RPMI7951 (cell line): ENCODE measurements at regions not wholly inside any gene's neighbourhood (a gene's known extent, or its start where the extent isn't known, plus 50 kb on each side); places are given as distances from the start of the nearest gene placed in this dataset.
"Not testable (repeated sequence)": the region's sequence is repeated elsewhere in the genome, so short reads cannot be mapped to it uniquely, and the experiment has no call there.

Experiments
- DNase-seq: peaks from one replicate; pipeline ENCODE4 v3.0.0-alpha.2; 2012; ENCODE audit warnings: low read depth

DNA sequence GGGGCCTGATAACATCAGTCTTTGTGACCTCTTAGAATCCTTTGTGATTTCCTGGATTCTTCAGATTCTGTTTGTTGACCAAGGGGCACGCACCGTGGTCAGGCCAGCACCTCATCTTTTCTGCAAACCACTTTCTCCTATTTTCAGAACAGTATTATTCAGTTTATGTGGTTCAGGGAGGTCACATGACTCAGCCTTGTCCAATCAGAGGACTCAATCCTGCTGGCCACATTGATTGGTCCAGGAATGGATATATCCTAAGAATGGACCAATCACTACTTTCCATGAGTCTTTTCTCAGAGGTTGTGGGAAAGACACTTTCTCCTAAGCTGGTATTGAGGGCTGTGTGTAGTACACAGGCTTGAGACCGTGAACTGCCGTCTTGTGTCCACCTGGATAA, 123.1 kb upstream of the EEF2KMT start:
- no peak for DNase-seq

DNA sequence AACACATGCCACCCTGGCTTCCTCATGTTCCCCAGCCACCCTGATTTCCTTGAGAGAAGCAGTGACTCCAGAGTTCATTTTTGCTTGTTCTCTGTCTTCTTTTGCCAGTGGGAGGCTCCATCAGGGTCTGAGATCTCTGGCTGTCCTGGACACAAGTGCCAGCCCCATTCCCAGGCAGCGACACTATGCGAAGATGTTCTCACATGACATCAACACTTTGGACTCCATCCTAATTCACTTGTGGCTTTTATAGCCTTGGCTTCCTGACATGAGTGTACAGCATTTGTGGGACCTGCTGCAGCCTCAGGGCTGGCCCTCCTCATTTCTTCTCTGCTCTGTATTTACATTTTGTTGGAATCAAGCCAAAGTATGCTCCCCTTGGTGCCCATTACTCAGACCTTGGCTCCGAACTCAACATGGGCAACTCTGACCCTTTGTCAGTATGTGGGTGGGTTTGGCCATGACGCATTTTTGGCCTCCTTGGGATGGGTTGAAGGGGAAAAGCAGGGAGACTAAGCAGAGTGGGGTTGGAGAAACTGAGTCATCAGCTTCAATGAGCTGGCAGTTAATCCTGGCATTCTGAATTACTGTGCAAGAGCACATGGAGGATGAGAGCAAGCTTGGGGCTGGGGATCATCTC, 119.0 kb upstream of the EEF2KMT start:
- DNase-seq, result no peak

DNA sequence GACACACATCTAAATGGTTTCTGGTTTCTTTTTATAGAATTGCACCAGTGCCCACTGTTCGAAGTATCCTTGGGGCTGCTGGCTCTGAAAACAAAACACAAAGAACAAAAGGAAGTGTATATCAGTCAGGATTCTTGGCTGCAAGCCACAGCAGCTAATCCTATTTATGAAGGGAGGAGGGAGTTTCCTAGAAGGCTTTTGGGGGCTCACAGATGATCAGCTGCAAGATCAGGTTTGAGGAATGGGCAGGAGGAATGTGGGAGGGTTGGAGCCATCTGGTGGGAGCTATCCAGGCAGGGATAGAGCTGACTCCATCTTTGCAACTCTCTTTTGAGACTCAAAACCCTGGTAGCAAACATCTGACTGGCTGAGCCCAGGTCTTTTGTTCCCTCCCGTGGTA, 118.3 kb upstream of the EEF2KMT start:
- DNase-seq, result no peak

DNA sequence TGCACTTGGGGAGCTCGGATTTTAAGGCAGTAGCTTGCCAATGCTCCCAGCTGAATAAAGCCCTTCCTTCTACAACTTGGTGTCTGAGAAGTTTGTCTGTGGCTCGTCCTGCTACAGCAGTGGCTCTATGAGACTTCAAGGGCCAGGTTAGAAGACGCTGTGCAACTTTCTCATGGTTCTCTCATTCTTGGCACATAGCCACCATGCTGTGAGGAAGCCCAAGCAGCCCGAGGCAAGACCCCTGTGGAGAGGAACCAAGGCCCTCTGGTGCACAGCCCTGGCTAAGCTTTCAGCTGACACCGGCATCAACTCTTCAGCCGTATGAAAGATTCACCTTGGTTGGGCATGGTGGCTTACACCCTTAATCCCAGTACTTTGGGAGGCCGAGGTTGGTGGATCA, 116.9 kb upstream of the EEF2KMT start:
- no peak for DNase-seq

DNA sequence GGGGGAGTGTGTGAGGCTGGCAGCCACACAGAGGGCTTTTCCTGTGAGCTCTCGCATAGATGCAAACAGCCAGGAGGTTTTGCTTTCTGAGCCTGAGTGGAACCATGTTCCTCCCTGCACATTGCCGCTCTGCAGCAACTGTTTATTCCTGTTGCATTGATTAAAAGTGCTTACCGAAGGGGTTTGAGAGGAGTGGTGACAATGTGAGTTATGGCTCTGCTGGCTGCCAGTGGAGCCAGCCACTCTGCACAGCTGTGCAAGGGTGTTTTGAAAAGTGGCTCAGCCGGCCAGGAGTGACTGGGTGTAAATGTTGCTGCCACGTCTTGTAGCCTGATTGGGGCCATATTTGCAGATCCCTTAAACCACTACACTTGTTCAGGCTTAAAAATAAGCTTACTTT, 114.9 kb upstream of the EEF2KMT start:
- not testable (repeated sequence) for DNase-seq

DNA sequence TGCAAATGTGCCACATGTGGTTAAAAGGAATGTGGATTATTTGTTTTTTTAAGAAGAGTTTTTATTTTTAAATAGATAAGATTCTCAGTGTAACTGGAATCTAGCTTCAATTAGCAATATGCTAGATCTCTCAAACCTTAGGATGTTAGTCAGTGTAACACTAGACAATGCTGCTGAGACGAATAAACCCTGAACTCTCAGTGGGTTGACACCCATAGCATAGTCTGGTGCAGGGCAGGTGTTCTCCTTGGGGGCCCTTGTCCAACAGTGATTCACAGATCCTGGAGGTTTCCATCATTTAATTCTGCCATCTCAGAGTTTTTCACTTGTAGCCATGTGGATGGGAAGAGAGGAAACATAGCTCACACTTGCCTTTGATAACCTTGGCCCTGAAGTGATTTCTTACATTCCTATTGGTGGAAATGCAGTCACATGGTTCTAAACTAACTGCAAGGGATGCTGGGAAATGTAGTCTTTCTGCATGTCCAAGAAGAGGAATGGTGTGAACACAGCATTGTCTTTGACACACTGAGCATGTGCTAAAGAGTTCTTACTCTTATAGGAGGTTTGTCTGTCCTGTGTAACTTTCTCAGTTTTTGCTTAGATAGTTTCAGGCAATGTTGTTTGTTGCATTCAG, 110.4 kb upstream of the EEF2KMT start:
- DNase-seq, result peak; percentile 32

DNA sequence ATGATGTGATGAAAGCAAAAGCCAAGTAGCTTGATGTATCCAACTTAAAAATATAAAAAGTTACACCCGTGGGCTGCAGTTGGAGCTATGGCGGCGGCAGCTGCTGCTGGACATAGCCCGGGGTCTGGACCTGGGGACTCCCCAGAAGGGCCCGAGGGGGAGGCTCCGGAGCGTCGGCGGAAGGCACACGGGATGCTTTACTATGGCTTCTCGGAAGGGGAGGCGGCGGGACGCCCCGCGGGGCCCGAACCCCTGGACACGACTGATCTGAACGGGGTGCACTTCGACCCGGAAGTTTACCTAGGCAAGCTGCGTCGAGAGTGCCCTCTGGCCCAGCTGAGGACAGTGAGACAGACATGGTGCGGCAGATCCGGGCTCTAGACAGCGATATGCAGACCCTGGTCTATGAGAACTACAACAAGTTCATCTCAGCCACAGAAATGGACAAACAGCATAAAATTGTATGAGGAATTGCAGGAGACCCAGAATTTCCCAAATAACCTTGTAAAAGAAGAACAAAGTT, 109.5 kb upstream of the EEF2KMT start:
- DNase-seq, result no peak

DNA sequence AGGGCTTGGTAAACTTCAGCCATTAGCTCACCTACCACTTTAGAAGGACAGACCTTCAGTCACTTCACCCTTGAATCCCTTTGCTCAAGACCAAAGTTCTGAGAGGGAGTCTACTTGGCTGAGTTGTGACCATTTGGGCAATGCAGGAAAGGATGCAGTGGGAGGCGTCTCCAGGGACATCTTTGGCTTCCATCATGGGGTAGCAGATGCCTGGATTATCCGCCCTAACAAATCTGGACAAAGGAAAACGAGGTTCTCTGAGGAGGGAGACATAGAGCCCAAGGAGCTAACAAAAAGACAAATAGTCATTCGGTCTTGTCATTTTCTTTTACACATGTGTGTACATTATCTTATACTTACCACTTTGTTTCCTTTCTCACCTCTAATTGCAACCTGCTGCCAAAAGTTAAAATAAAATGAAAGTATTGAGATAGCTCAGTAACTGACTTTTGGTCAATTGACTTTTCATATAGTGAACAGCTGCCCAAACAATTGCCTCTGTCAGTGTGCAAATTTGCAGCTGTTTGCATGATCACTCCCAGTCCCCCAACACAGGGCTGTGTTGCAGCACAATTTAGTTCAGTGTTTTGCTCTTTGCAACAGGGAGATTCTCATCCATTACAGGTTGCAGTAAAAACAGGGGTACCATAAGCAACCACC, 108.9 kb upstream of the EEF2KMT start:
- DNase-seq, result no peak

DNA sequence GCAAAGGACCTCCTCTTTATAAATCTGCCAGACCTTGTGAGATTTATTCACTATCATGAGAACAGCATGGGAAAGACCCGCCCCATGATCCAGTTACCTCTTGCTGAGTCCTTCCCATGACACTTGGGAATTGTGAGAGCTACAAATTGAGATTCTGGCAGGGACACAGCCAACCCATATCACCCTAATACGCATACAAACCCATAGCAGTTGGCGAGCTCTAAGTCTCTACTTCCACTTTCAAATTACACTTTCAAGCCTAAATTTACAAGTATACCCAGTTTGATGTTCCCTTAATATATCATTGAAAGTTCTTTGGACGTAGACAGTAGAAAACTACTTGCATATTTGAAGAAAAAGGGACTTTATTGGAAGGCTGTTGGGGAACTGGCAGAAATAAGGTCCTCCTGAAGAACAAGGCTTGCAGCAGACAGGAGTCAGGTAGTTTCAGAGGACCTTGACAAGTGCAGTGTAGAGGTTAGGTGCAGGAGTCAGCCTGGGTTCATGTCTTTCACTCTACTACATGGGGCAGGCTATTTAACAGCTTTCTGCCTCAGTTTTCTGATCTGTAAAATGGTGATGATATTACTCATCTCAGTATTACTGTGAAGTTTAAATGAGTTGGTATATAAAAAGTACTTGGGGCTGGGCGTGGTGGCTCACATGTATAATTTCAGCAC, 107.9 kb upstream of the EEF2KMT start:
- no peak for DNase-seq

DNA sequence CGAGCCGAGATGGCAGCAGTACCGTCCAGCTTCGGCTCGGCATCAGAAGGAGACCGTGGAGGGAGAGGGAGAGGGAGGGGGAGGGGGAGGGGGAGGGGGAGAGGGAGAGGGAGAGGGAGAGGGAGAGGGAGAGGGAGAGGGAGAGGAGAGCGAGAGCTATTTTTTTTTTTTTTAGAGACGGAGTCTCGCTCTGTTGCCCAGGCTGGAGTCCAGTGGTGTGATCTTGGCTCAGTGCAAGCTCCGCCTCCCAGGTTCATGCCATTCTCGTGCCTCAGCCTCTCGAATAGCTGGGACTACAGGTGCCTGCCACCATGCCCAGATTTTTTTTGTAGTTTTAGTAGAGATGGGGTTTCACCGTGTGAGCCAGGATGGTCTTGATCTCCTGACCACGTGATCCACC, 106.1 kb upstream of the EEF2KMT start:
- DNase-seq, result not testable (repeated sequence)

DNA sequence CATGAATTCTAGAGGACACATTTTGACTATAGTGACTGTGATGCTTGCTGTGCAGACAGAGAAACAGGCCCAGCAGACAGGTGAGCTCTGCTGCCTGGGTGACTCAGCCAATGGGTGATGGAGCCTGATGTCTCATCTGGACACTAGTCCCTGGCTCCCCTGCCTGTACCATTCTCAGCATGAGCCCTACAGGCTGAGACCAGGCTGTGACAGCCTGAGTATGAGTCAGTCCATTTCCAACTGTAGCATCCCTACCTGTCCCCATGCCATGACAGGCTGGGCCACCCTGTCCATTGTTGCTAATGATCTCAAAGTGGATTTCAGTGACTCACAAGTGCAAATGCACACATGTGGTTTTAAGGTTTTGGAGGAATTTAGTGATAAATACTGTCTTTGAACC, 102.5 kb upstream of the EEF2KMT start:
- no peak for DNase-seq

DNA sequence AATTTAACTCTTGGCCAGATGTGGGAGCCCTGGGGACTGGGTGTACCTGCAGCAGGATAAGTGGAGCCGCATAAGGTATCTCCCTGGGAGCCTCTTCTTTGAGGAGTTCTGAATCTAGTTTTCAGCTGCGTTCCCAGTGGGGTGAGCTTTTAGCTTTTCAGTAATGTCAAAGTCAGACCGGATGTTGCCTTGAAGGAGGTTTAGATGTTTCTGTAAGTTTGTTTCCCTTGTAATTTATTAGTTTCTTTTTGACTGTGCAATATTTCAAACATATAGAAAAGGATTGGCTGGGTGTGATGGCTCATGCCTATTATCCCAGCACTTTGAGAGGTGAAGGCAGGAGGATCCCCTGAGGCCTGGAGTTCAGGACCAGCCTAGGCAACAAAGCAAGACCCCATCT, 98.6 kb upstream of the EEF2KMT start:
- DNase-seq, result no peak

DNA sequence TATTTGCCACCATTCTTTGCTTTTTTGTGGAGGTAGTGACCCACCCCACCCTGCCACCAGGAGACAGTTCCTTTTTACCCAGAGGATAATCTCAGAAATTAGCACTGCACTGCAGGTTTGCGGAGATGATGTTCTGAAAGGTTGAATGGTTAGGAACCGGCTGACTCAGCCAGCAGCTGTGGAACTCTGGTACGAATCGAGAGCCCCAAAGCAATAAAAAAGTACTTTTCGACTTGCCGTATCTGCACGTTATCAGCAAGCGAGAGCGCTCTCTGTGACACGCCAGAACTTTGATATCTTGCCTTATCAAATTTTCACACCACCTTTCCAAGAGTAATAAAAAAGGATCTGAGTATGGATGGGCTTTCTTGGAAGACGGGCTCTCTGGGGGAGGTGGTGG, 96.3 kb upstream of the EEF2KMT start:
- DNase-seq, result no peak

DNA sequence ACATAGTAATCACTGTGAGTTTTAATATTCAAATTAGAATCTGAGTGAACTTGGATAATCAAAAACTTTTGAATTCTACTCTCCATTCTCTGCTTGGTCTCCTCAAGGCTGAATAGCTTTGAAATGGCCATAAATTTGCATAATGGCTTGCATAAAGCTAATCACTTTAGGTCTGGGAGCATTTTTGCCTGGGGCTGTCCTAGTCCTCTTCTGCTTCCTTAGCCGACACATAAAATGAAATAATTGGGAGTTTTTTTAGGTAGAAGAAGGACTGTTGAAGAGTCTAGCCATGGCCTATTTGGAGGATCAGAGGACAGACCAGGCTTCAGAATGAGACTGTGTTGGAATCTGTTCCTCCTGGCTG, 91.4 kb upstream of the EEF2KMT start:
- DNase-seq, result no peak

DNA sequence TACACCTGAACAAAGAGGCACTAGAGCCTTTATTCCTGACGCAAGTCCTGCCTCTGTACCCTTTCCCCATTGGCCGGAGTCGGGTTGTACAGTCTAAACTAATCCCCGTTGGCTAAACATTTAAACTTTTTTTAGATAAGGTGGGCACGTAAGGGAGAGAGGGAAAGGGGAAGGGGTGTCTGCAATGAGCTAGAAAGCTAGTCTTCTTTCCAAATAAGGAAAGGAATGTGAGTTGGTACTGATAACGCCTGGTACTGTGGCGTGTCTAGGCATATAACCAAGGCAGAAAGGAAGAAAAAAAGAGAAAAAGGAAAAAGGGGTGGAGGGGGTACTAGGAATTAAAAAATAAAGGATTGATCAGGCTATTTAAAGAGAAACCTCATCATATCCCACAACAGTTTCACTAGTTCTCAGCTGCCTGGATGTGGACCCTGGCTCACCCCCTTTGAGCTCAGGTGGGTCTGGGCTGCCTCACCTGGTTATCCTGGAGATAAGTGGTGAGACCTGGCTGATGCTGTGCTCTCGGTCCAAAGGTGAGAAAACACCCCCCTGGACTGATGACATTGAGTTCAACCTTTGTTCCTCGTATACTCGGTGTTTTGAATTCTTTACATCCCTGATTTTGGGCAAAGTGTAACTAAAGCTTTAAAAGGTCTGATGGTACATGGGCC, 90.9 kb upstream of the EEF2KMT start:
- DNase-seq, result no peak

DNA sequence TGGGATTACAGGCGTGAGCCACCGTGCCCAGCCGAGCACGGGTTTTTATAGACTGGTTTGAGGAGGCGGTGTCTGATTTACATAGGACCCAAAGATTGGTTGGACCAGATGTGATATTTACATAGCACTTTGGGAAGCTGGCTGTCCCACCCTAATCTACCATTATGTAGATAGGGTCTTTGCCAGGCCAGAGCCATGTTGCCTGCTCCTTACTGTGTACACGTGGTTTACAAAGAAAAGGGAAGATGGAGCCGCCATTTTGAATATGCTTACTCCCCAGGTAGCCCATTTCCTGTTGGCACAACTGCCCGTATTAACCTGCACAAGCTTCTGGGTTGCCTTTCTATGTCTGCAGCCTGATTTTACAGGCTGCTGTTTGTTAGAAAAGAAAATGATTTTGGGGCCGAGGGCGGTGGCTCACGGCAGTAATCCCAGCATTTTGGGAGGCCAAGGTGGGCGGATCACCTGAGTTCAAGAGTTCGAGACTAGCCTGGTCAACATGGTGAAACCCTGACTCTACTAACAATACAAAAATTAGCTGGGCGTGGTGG, 89.9 kb upstream of the EEF2KMT start:
- DNase-seq, result no peak

DNA sequence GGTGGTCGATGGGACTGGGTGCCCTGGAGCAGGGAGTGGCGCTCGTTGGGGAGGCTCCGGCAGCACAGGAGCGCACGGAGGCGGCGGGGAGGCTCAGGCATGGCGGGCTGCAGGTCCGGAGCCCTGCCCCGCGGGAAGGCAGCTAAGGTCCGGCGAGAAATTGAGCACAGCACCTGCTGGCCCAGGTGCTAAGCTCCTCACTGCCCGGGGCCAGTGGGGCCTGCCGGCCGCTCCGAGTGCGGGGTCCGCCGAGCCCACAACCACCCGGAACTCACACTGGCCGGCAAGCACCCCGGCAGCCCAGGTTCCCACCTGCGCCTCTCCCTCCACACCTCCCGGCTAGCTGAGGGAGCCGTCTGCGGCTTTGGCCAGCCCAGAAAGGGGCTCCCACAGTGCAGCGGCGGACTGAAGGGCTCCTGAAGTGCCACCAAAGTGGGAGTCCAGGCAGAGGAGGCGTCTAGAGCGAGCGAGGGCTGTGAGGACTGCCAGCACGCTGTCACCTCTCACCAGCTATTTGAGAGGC, 88.8 kb upstream of the EEF2KMT start:
- DNase-seq, result no peak

DNA sequence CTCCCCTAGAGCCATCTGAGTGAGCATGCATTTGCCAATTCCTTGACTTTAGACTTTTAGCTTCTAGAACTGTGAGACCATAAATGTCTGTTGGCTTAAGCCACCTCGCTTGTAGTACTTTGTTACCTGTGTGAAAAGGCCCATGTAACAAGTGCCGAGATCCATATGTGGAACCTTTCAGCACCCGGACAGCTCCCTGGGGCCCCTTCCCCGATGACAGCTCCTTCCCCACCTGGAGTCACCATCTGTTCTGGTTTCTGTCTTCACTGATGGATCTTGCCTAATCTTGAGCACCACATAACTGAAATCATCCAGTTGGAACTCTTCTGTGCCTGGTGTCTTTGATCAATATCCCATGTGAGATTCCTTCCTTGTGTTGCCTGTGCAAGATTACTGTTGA, 78.9 kb upstream of the EEF2KMT start:
- no peak for DNase-seq

DNA sequence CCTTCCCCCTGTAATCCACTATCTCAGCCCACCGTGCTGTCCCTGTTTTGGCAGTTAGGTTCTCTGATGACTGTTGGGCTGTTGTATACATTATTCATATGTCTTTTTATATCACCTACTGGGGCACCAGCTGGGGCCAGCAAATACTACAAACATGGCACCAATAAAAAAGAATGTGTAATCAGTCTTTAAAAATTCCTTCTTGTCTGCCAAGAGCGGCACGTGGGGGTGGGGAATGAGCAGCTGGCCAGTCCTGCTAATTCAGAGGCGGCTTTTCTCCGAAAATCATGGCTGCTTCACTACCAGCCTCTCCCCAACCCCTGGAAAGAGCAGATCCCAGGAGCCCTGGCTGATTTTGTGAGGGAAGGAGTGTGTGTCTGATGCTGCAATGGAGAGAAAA, 77.7 kb upstream of the EEF2KMT start:
- no peak for DNase-seq

DNA sequence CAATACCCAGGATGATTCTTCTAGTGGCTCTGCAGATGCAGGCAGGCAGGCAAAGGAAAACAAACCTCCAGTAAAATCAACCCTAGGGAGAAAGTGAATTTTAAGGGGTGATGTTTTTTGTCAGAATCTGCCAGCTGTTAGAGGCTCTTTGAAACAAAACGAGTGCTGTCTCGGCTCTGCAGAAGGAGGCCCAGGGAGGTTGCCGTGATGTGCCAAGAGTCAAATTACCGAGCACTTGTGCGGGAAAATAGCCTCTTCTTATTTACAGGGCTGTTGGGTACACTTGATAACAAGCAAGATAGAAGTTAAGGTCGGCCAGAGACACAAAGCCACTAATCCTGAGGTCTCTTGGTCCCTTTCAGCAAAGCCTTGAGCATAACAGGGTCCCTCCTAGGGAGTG, 68.9 kb upstream of the EEF2KMT start:
- no peak for DNase-seq

DNA sequence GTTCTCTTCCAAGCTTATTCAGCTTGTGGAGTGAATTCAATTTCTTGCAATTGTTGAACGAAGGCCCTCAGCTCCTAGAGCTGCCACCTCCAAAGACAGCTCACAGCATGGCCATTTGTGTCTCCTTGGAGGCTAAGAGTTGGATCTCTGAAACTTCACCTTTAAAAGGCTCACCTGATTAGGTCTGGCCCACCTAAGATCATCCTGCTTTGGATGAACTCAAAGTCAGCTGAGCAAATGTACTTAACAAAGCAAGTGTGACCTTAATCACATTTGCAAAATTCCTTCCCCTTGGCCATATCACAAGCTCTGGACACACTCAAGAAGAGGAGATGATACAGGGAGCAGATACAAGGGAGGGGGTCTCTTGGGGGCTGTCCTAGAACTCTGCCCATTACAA, 67.8 kb upstream of the EEF2KMT start:
- DNase-seq, result not testable (repeated sequence)

DNA sequence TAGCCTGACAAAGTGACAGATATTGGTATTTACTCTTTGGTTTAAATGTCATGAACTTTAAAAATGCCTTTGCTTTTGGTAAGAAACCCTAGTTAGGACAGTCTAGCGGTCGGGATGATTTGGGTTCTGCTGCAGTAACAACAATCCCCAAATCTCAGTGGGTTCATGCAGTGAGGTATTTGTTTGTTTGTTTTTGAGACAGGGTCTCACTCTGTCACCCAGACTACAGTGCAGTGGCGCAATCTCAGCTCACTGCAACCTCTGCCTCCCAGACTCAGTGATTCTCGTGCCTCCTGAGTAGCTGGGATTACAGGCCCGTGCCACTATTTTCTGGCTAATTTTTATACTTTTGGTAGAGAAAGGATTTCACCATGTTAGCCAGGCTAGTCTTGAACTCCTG, 65.2 kb upstream of the EEF2KMT start:
- not testable (repeated sequence) for DNase-seq
